22Rv1 (cell line): ENCODE measurements at regions not wholly inside any gene's neighbourhood (a gene's known extent, or its start where the extent isn't known, plus 50 kb on each side); places are given as distances from the start of the nearest gene placed in this dataset.

ENCODE experiments used
- ZFX ChIP-seq: fragments of 450-650 bp; IDR thresholded peaks from 2 replicates; pipeline ENCODE4 v1.6.1; 2017; ENCODE audit warnings: antibody characterized with exemption, borderline replicate concordance
- TF ChIP-seq, protein P1 (sequence below): fragments of 450-650 bp; IDR thresholded peaks from 2 replicates; pipeline ENCODE4 v1.5.1; 2017; ENCODE audit warnings: mild to moderate bottlenecking

DNA sequence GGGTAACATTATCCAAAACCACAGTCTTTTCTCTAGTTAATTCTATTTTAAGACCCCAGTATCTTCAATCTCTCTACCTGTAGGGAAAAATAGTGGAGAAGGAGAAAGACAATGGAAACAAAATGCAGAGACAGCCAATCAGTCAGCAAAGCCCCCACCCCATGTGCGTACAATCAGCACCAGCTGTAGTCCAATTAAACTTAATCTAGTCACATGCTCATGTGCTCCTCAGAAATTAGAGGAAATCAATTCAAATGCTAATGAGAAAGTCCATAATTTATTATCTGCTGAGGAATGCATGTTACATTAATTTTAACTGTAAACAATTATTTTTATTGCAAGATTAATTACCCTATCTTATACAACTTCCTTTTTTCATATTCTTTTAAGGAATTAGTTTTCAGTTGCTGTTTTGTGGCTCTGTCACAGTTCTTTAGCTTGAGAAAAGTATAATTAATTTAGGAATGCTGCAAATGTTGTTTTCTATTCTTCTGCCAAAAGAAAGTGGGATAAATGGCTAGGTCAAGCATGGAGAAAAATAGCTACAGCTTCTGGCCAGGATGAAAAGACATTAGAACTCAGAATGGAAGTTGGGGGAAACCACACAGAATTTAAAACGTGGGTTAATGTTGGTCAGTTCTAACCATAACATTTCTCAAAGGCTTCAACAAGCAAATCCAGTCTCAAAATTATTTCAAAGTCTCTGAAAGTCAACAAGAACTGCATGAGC lies 232.4 kb upstream of the HNRNPA3 start:
- no peak for TF ChIP-seq ZFX
- TF ChIP-seq, protein P1, sequence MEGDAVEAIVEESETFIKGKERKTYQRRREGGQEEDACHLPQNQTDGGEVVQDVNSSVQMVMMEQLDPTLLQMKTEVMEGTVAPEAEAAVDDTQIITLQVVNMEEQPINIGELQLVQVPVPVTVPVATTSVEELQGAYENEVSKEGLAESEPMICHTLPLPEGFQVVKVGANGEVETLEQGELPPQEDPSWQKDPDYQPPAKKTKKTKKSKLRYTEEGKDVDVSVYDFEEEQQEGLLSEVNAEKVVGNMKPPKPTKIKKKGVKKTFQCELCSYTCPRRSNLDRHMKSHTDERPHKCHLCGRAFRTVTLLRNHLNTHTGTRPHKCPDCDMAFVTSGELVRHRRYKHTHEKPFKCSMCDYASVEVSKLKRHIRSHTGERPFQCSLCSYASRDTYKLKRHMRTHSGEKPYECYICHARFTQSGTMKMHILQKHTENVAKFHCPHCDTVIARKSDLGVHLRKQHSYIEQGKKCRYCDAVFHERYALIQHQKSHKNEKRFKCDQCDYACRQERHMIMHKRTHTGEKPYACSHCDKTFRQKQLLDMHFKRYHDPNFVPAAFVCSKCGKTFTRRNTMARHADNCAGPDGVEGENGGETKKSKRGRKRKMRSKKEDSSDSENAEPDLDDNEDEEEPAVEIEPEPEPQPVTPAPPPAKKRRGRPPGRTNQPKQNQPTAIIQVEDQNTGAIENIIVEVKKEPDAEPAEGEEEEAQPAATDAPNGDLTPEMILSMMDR: no peak
